Gastrocnemius medialis (tissue), 4 donors: ENCODE measurements at regions not wholly inside any gene's neighbourhood (a gene's known extent, or its start where the extent isn't known, plus 50 kb on each side); places are given as distances from the start of the nearest gene placed in this dataset.

ENCODE experiments used
- ATAC-seq, 2 donors: fragments of 150-250 bp; one replicate each; pipeline ENCODE4 v1.9.1; 2016
- DNase-seq, 2 donors: peaks; one replicate each; pipeline ENCODE4 v3.0.0-alpha.2; 2019
- H3K27ac ChIP-seq, 4 donors: fragments of 200-600 bp; sonication (generic); 1 replicate in 1 of 4; 2 replicates in 3 of 4; pipeline ENCODE4 v1.5.1; 2016 to 2018; ENCODE audit warnings: mild to moderate bottlenecking in 2 of 4, moderate library complexity in 1 of 4
- H3K27me3 ChIP-seq, 3 donors: fragments of 200-600 bp; sonication (generic) in 2 of 3; 1 replicate in 1 of 3; 2 replicates in 2 of 3; pipeline versions ENCODE4 v1.5.1 to v1.6.0; 2016 to 2019; ENCODE audit warnings: mild to moderate bottlenecking in 1 of 3, moderate library complexity in 1 of 3
- H3K36me3 ChIP-seq, 2 donors: fragments of 200-600 bp; sonication (generic) in 1 of 2; one replicate each; pipeline ENCODE4 v1.5.1; 2017 to 2018
- H3K4me1 ChIP-seq, 2 donors: fragments of 200-600 bp; sonication (generic) in 1 of 2; one replicate each; pipeline ENCODE4 v1.5.1; 2016 to 2017; ENCODE audit warnings: mild to moderate bottlenecking in 2 of 2
- H3K4me3 ChIP-seq, 4 donors: fragments of 200-600 bp; sonication (generic) in 3 of 4; 1 replicate in 1 of 4; 2 replicates in 3 of 4; pipeline ENCODE4 v1.5.1; 2016 to 2019; ENCODE audit warnings: mild to moderate bottlenecking in 2 of 4
- H3K9me3 ChIP-seq, 3 donors: fragments of 200-600 bp; sonication (generic) in 2 of 3; 1 replicate in 1 of 3; 2 replicates in 2 of 3; pipeline ENCODE4 v1.5.1; 2016 to 2019
- CTCF ChIP-seq, 5 experiments: fragments of 450-650 bp in 3 of 5; fragments of 200-600 bp in 2 of 5; sonication (generic) in 2 of 5; IDR thresholded peaks in 4 of 5; conservative IDR thresholded peaks in 1 of 5; 1 replicate in 4 of 5; 2 replicates in 1 of 5; pipeline ENCODE4 v1.5.1; 2016 to 2019; ENCODE audit warnings: antibody characterized with exemption in 5 of 5, mild to moderate bottlenecking in 3 of 5, moderate library complexity in 3 of 5
- POLR2A ChIP-seq, 2 donors: fragments of 450-650 bp; IDR thresholded peaks; one replicate each; pipeline ENCODE4 v1.6.1; 2017; ENCODE audit warnings: antibody characterized with exemption in 2 of 2, mild to moderate bottlenecking in 2 of 2, moderate library complexity in 2 of 2
- in situ Hi-C, 4 donors: fragments of 200-750 bp; cut with MboI; loops; one replicate each; pipeline versions ENCODE4 v1.15.0 to v1.8.0; 2017; ENCODE audit warnings: low sequenced_read_pairs in 4 of 4
- intact Hi-C: fragments of 100-400 bp; cut with DNase I; formaldehyde crosslinking; loops from one replicate; pipeline ENCODE4 v1.15.1; 2023; ENCODE audit warnings: low total_unique reads

GRCh38 chr7:36018816-36019484 lies 134.1 kb upstream of the EEPD1 start:
- no peak for ATAC-seq
- intact Hi-C loops, result no loop called here
- Histone ChIP-seq H3K27ac (no peak overlapping the region), H3K9me3 (no peaks in the 10 kb centered on the region), H3K27me3 (no peaks in the 10 kb centered on the region), H3K4me1 (peaks cover 8 to 10% of the 10 kb centered on the region in 2 donors), H3K4me3 (no peak overlapping the region), H3K36me3 (no peaks in the 10 kb centered on the region)
- TF ChIP-seq CTCF (IDR thresholded peaks at IDR 0.05 in 4 of 5, conservative IDR thresholded peaks at IDR 0.05 in 1 of 5) (no peak), POLR2A (IDR thresholded peaks at IDR 0.05) (no peak)
- DNase-seq, result no peak
- in situ Hi-C loops, result loop anchor here in 1 of 4 donors (10.0 kb wide), 1 partner anchor 276 kb away; no protein-coding TSS in a partner anchor

- Histone ChIP-seq H3K4me3 (no peak overlapping the region), H3K27me3 (no peaks in the 10 kb centered on the region), H3K36me3 (no peaks in the 10 kb centered on the region), H3K9me3 (no peaks in the 10 kb centered on the region), H3K27ac (no peak overlapping the region), H3K4me1 (peaks cover 8 to 10% of the 10 kb centered on the region in 2 donors)
- intact Hi-C loops, result no loop called here
- DNase-seq (no peak), ATAC-seq (no peak)
- in situ Hi-C loops, result loop anchor here in 1 of 4 donors (10.0 kb wide), 1 partner anchor 275 kb away; no protein-coding TSS in a partner anchor
- no peak for TF ChIP-seq POLR2A (IDR thresholded peaks at IDR 0.05)
- no peak for TF ChIP-seq CTCF (IDR thresholded peaks at IDR 0.05 in 4 of 5, conservative IDR thresholded peaks at IDR 0.05 in 1 of 5)
These were observed 133.5 kb upstream of the EEPD1 start for GRCh38 chr7:36019538-36019937.

- intact Hi-C loops, result no loop called here
These were observed 133.1 kb upstream of the EEPD1 start for GRCh38 chr7:36019980-36020379.

GRCh38 chr7:36021367-36021766 lies 131.7 kb upstream of the EEPD1 start:
- peak; percentile 72 to 91 for ATAC-seq

More at GRCh38 chr7:36019980-36020379, 133.1 kb upstream of the EEPD1 start:
- Histone ChIP-seq H3K27ac (no peak overlapping the region), H3K4me1 (peaks cover 8 to 10% of the 10 kb centered on the region in 2 donors), H3K9me3 (no peaks in the 10 kb centered on the region), H3K36me3 (no peaks in the 10 kb centered on the region), H3K4me3 (no peak overlapping the region), H3K27me3 (no peaks in the 10 kb centered on the region)
- TF ChIP-seq POLR2A (IDR thresholded peaks at IDR 0.05) (no peak), CTCF (IDR thresholded peaks at IDR 0.05 in 4 of 5, conservative IDR thresholded peaks at IDR 0.05 in 1 of 5) (no peak)
- ATAC-seq (no peak), DNase-seq (no peak)
- in situ Hi-C loops, result loop anchor here in 1 of 4 donors (10.0 kb wide), 1 partner anchor 275 kb away; no protein-coding TSS in a partner anchor

More at GRCh38 chr7:36021367-36021766, 131.7 kb upstream of the EEPD1 start:
- peak overlapping the region in 1 of 4 donors; percentile 32 for H3K27ac ChIP-seq
- H3K36me3 ChIP-seq, result no peaks in the 10 kb centered on the region
- no peak overlapping the region for H3K4me3 ChIP-seq
- in situ Hi-C loops (no loop called here), intact Hi-C loops (no loop called here)
- H3K9me3 ChIP-seq, result no peaks in the 10 kb centered on the region
- H3K27me3 ChIP-seq, result no peaks in the 10 kb centered on the region
- DNase-seq, result peak in 1 of 2 donors; percentile 58
- TF ChIP-seq CTCF (IDR thresholded peaks at IDR 0.05 in 4 of 5, conservative IDR thresholded peaks at IDR 0.05 in 1 of 5) (peak; percentile 48 to 74 (median 71)), POLR2A (IDR thresholded peaks at IDR 0.05) (no peak)
- peaks cover 8 to 10% of the 10 kb centered on the region in 2 donors for H3K4me1 ChIP-seq
